ENCODE measurements at regions not wholly inside any gene's neighbourhood (a gene's known extent, or its start where the extent isn't known, plus 50 kb on each side); places are given as distances from the start of the nearest gene placed in this dataset.

DNA sequence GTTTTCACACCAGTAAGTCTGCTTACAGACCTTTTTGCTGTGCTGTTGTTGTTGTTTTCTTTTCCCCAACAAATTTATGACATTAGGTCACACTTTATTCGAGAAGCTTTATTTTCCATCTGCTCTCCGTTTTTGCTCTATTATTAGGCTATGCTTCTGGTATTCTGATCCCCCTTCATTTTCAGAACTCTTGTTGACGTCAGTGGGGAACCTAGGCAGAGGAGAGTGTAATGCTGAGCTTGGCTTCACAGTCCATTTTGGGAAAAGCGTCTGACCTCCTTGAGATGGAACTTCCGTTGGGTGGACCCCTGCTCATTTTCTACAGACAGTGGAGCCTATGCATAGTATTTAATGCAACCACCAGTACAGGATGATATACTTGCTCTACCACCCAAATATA lies 387.9 kb upstream of the MEF2C start:
- DNase-seq: no peak
- Histone ChIP-seq H3K4me3 (no peak overlapping the region), H3K27me3 (no peaks in the 10 kb centered on the region), H3K27ac (peak overlapping the region in 1 of 4 donors; percentile 2), H3K9me3 (no peaks in the 10 kb centered on the region), H3K36me3 (no peaks in the 10 kb centered on the region), H3K4me1 (no peaks in the 10 kb centered on the region)
- in situ Hi-C loops (cut with MboI; ENCODE audit: low pct_ligation_motif_present in 1 of 4, low pct_unique_long_range_greater_than_20kb in 1 of 4, low sequenced_read_pairs in 3 of 4) (no loop called here), intact Hi-C loops (cut with DNase I; ENCODE audit: low total_unique reads) (no loop called here)
- 82 to 86% methylated on average over 5 of the region's 5 CpGs for WGBS, 2 donors (ENCODE audit: low coverage in 1 of 2)
- TF ChIP-seq POLR2A (IDR thresholded peaks at IDR 0.05) (no peak), POLR2AphosphoS5 (IDR thresholded peaks at IDR 0.05) (no peak), EP300 (IDR thresholded peaks at IDR 0.05; ENCODE audit: low read depth) (no peak)

DNA sequence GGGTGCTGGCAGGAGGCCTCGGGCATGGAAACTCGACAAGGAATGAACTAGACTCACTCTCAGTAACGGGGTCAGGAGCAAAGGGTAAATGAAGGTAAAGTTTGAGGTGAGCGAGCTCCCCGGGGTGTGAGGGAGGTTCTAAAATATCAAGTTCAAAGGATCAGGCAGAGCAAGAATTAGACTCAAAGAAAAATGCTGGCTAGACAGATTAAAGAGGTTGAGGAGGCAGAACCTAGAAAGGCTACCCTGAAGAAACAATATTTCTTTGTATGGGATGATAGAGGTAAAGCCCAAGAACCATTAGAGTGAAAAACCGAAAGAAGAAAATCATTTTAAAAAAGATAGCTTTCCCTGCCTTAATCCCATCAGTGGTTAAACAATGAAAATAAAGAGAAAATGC lies 386.7 kb upstream of the MEF2C start:
- no peaks in the 10 kb centered on the region for H3K9me3 ChIP-seq
- 92 to 100% methylated on average over 1 to 6 of the region's 6 CpGs for WGBS, 2 donors (ENCODE audit: low coverage in 1 of 2)
- no peak overlapping the region for H3K27ac ChIP-seq
- TF ChIP-seq POLR2AphosphoS5 (IDR thresholded peaks at IDR 0.05): no peak
- TF ChIP-seq, protein P1, sequence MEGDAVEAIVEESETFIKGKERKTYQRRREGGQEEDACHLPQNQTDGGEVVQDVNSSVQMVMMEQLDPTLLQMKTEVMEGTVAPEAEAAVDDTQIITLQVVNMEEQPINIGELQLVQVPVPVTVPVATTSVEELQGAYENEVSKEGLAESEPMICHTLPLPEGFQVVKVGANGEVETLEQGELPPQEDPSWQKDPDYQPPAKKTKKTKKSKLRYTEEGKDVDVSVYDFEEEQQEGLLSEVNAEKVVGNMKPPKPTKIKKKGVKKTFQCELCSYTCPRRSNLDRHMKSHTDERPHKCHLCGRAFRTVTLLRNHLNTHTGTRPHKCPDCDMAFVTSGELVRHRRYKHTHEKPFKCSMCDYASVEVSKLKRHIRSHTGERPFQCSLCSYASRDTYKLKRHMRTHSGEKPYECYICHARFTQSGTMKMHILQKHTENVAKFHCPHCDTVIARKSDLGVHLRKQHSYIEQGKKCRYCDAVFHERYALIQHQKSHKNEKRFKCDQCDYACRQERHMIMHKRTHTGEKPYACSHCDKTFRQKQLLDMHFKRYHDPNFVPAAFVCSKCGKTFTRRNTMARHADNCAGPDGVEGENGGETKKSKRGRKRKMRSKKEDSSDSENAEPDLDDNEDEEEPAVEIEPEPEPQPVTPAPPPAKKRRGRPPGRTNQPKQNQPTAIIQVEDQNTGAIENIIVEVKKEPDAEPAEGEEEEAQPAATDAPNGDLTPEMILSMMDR (IDR thresholded peaks at IDR 0.05): no peak
- no peak for TF ChIP-seq POLR2A (IDR thresholded peaks at IDR 0.05)
- TF ChIP-seq EP300 (IDR thresholded peaks at IDR 0.05; ENCODE audit: low read depth): no peak
- H3K27me3 ChIP-seq: no peaks in the 10 kb centered on the region
- in situ Hi-C loops (cut with MboI; ENCODE audit: low pct_ligation_motif_present in 1 of 4, low pct_unique_long_range_greater_than_20kb in 1 of 4, low sequenced_read_pairs in 3 of 4): no loop called here
- no peaks in the 10 kb centered on the region for H3K36me3 ChIP-seq
- DNase-seq: no peak
- intact Hi-C loops (cut with DNase I; ENCODE audit: low total_unique reads): no loop called here
- no peaks in the 10 kb centered on the region for H3K4me1 ChIP-seq
- H3K4me3 ChIP-seq: no peak overlapping the region

DNA sequence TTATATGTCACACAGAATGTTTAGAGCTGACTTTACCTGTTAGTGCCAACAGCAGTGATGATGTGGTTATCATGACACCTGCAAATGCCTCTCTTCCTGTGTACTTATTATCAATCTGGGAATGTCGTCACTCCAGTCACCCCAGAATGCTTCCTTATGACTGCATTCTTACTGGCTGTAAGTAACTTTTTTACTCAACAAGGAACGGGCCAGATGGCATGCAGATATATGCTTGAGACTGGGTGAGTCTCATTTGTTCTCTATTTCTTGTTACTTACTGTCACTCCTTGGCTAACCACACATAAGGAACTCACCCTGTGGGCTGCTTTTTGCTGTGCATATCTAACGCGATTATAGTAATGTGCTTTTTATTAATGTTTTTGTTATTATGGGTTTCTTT lies 385.5 kb upstream of the MEF2C start:
- H3K27me3 ChIP-seq: no peaks in the 10 kb centered on the region
- H3K4me1 ChIP-seq: no peaks in the 10 kb centered on the region
- H3K27ac ChIP-seq: no peak overlapping the region
- in situ Hi-C loops (cut with MboI; ENCODE audit: low pct_ligation_motif_present in 1 of 4, low pct_unique_long_range_greater_than_20kb in 1 of 4, low sequenced_read_pairs in 3 of 4): no loop called here
- H3K9me3 ChIP-seq: no peaks in the 10 kb centered on the region
- DNase-seq: peak; percentile 12
- WGBS, 2 donors (ENCODE audit: low coverage in 1 of 2): 53 to 69% methylated on average over 4 of the region's 4 CpGs
- TF ChIP-seq EP300 (IDR thresholded peaks at IDR 0.05; ENCODE audit: low read depth): no peak
- no peak for TF ChIP-seq POLR2A (IDR thresholded peaks at IDR 0.05)
- no peak for TF ChIP-seq POLR2AphosphoS5 (IDR thresholded peaks at IDR 0.05)
- TF ChIP-seq, protein P1 (IDR thresholded peaks at IDR 0.05): no peak
- no peak overlapping the region for H3K4me3 ChIP-seq
- H3K36me3 ChIP-seq: no peaks in the 10 kb centered on the region
- intact Hi-C loops (cut with DNase I; ENCODE audit: low total_unique reads): no loop called here

DNA sequence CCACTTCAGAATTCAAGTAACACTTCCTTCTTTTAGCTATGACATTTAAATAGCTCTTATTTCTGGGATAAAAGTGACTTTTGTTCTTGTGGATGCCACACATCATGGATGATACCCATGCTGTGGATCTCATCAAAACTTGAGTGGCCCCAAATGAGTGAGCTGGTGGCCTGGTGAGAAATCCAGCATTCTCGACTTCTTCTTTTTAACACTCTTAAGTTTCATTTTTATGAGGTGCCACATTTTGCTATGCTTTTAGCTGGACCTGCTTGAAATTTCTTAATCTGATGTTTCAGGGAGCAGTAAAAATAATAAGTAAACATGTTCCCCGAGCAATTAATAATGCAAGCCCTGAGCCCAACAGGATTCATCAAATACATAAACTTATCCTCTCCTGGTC lies 384.8 kb upstream of the MEF2C start:
- Histone ChIP-seq H3K9me3 (no peaks in the 10 kb centered on the region), H3K4me3 (no peak overlapping the region), H3K36me3 (no peaks in the 10 kb centered on the region), H3K27me3 (no peaks in the 10 kb centered on the region), H3K27ac (no peak overlapping the region), H3K4me1 (no peaks in the 10 kb centered on the region)
- WGBS, 2 donors (ENCODE audit: low coverage in 1 of 2): 66 to 69% methylated on average over 2 of the region's 2 CpGs
- in situ Hi-C loops (cut with MboI; ENCODE audit: low pct_ligation_motif_present in 1 of 4, low pct_unique_long_range_greater_than_20kb in 1 of 4, low sequenced_read_pairs in 3 of 4): no loop called here
- TF ChIP-seq EP300 (IDR thresholded peaks at IDR 0.05; ENCODE audit: low read depth) (no peak), POLR2A (IDR thresholded peaks at IDR 0.05) (no peak), POLR2AphosphoS5 (IDR thresholded peaks at IDR 0.05) (no peak)
- TF ChIP-seq, protein P1 (IDR thresholded peaks at IDR 0.05): no peak
- intact Hi-C loops (cut with DNase I; ENCODE audit: low total_unique reads): no loop called here
- no peak for DNase-seq

DNA sequence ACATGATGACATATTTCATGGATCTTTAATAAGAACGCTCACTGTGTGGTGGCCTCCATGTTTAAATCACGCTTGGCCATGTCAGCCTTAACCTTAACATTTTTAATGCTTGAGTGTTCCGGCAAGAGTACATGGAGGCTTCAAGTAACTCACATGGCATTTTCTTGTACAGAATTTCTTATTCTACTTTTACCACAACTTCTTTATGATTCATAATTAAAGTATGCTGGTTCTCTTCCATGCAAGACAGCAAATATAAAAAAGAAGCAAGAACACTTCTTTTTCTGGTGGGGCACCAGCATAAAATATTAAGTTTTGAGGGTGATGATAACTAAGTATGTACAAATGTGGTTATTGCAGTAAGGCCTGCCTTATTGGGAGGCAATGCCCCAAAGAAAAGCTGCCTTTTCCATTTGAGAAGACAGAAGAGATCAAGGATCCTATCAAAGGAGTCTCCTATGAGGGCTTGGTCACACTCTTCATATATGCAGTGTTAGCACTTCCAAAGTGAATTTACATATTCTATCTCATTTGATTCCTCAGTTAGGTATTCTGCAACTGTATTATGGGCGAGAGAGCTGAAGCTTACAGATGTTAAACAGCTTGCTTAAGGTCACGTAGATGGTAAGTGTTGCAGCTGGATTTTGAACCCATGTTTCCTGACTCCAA lies 382.7 kb upstream of the MEF2C start:
- DNase-seq: no peak
- no peaks in the 10 kb centered on the region for H3K9me3 ChIP-seq
- 93 to 97% methylated on average over 5 of the region's 5 CpGs for WGBS, 2 donors (ENCODE audit: low coverage in 1 of 2)
- no peaks in the 10 kb centered on the region for H3K27me3 ChIP-seq
- H3K27ac ChIP-seq: no peak overlapping the region
- H3K4me1 ChIP-seq: no peaks in the 10 kb centered on the region
- in situ Hi-C loops (cut with MboI; ENCODE audit: low pct_ligation_motif_present in 1 of 4, low pct_unique_long_range_greater_than_20kb in 1 of 4, low sequenced_read_pairs in 3 of 4) (no loop called here), intact Hi-C loops (cut with DNase I; ENCODE audit: low total_unique reads) (no loop called here)
- no peak overlapping the region for H3K4me3 ChIP-seq
- TF ChIP-seq POLR2A (IDR thresholded peaks at IDR 0.05): no peak
- no peak for TF ChIP-seq POLR2AphosphoS5 (IDR thresholded peaks at IDR 0.05)
- TF ChIP-seq, protein P1 (IDR thresholded peaks at IDR 0.05): no peak
- no peak for TF ChIP-seq EP300 (IDR thresholded peaks at IDR 0.05; ENCODE audit: low read depth)
- H3K36me3 ChIP-seq: no peaks in the 10 kb centered on the region
